Stimulated activated CD8-positive, alpha-beta memory T cell treated with anti-CD3 and anti-CD28 coated beads, Interleukin-2, amount 100 ng/mL, for 1 hour (primary cell): ENCODE measurements at regions not wholly inside any gene's neighbourhood (a gene's known extent, or its start where the extent isn't known, plus 50 kb on each side); places are given as distances from the start of the nearest gene placed in this dataset.

Source experiments
- DNase-seq, 2 donors: peaks; one replicate each; pipeline ENCODE4 v3.0.0-alpha.2; 2020; ENCODE audit warnings: low read depth in 2 of 2

DNA sequence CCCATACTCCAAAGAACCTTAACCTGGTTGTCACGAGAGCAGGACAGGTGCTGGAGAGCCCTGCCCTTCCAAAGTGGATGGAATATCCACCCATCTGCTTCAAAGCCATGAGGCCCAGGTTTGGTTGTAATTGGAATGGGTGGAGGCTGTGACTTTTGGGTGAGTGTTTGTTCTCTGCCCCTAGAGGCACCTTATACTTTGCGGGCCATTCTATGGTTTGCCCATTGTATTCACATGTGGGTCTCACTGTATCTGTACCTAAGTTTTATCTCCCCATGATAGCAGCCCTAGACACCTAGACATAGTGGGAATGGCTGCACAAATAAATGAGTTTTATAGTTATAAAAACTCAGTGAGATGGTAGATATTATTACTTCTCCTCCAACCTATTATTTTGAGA is 67.1 kb upstream of the NAA20 start:
- DNase-seq = no peak

DNA sequence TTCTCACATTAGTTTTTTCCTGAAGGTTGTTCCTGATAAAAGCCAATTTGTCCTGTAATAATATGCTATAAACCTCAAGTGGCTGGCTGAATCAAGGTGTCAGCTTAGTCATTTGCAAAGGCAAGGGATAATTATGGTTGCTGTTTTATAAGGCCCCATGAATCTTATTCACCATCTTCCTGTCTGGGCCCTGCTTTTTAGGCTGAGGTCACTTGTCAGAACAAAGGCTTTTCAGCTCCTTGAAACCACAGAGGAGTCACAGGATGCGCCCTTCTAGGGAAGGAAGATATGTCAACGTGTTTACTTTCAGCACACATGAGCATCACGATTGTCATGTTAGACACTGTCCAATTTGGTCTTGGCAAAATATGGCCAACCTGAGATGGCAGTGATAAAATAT is 64.8 kb upstream of the NAA20 start:
- no peak for DNase-seq

DNA sequence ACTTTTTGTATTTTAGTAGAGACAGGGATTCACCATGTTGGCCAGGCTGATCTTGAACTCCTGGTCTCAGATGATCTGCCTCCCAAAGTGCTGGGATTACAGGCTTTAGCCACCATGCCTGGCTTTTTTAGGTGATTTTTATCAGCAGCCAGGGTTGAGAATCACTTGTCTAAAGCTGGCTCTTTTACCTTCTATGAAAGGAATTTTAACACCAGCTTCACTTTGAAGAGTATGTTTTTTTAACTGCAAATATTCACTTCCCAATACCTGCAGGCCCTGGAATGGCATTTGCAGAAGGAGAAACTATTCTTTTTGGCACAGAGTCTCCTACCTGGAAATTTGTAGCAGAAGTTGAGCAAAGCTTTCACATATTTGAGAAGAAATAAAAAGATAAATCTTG is 63.6 kb upstream of the NAA20 start:
- no peak for DNase-seq

DNA sequence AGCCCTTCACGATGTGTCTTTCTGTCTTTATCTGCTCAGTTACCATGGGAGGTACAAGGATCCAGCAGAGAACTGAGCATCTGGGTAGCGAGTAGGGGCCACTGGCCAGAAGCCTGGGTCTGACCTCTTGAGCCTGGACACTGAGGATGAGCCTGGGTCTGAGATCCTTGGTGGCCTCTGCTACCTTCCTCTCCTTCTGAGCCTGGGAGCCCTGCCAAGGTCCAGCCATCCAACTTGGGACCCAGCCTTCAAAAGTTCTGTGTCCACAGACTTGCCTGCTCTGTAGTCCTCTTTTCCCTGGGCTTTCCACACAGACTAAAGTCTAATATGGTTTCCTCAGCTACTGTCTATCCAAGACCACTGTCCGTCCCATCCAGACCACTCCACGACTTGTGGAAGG is 60.2 kb upstream of the NAA20 start:
- no peak for DNase-seq

DNA sequence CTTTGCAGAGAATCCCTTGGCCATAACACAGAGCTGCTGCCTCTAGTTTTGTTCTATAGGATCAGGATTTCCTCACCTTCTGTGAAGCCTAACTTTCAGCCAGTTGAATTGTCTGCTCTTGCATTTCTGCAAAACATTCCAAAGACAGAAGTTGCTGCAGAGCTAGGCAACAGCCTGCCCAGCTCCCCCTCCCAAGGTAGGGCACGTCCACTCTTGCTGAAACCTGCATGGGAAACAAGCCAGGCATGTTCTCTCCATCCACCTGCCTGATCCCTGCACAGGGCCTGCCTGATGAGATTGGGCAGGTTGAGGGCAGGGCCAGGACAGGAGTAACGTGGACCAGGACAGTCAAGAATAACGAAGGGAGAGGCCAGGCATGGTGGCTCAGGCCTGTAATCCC is 58.9 kb upstream of the NAA20 start:
- DNase-seq = no peak

DNA sequence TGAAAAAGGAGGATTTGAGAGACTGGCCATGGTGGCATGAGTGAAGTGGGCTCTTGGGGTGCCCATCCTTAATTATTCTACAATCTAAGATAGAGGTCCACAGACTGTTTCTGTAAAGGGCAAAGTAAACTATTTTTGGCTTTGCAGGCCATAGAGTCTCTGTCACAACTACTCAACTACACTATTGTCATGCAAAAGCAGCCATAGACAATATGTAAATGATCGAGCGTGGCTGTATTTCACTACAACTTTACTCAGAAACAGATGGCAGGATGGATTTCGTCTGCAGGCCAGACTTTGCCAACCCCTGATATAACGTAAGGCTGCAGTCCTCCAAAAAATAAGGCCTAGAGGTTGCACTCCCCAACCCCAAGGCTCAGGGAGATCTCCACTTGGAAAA is 58.2 kb upstream of the NAA20 start:
- no peak for DNase-seq

DNA sequence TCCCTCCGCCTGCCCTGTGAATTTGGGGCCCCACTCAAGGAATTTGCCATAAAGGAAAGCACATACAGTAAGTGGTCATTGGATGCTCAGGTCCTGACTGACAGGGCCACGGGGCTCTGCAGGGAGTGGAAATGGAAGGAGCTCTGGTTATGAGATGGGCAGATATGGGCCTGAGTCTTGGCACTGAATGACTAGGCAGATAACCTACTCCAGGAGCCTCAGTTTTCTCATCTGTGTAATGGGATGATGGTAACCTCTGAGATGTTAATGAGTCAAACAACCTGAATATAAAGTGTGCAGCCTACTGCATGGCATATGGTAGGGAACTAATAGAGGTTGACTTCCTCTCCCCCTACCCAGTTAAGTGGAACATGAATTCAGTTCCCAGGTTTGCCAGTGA is 56.4 kb upstream of the NAA20 start:
- DNase-seq = no peak

DNA sequence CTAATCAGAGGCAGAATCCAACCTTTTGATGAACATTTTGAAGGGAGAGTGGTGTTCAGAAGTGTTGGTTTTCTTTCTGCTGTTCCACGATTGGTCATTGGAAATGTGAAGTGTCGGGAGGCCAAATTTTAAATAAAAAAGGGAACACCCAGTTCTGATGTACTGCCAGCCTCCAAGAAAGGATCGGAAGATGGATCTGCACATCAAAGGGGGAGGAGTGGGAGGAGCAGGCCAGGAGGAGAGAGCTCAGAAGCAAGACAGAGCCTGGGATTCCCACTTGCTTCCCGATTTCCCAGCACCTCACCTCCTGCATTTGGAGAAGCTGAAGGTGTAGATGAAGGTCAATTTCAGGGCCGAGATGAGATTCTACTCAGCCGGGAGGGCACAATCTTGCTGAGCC is 55.9 kb upstream of the NAA20 start:
- DNase-seq = no peak

DNA sequence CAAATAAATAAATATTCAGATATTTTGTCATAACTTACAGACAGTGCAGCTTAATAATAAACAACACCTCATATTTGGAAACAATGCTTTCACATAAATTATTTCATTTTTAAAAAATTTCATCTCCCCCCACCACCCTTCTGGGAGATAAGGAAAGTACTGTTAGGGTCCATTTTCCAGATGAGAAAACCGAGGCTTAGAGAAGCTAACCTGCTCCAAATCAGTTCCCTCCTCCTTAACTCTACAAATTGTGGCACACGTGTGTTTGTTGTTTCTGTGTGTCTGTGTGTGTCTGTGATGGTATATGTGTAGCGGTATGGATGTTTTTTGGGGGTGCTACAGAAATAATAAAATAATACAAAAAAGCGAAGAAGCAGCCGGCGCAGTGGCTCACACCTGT is 54.2 kb upstream of the NAA20 start:
- DNase-seq = no peak

DNA sequence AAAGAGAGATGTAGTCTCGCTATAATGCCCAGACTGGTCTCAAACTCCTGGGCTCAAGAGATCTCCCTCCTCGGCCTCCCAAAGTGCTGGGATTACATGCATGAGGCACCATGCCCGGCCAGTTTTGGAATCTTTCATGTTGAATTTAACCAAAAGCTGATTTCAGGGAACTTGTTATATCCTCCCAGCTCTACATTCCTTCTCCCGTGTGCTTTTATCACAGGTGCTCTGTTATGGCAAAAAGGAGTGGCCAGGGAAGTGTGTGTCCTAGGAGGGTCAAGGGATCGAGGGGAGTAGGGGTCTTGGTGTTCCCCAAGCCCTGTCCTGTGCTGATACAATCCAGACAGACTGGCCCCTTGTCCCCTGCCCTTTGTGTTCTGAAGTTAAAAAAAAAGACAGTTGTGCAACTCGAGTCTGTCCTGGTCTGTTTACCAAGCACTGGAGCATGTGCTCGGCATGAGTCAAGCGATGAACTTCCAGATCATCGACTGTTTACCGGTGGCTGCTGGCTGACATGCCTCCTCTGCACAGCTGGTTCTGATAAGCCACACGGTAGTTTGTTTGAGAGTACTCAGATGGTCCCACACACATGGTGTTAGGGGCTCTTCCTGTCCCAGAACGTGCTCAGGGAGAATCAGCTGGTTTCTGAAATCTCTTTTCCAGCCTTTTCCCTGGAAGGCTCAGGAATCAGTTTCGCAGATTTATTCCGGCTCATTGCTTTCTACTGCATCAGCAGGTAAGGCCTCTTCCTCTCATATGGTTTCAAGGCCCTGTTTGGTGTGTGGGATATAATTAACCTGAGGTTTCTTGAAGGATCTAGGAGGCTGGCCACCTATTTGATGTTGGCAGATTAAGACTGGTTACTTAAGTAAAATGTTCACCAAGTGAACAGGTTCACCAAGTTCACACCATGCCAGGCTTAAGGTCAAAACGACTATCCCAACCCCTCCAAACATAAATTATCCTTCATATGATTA is 52.6 kb upstream of the NAA20 start:
- DNase-seq = no peak

DNA sequence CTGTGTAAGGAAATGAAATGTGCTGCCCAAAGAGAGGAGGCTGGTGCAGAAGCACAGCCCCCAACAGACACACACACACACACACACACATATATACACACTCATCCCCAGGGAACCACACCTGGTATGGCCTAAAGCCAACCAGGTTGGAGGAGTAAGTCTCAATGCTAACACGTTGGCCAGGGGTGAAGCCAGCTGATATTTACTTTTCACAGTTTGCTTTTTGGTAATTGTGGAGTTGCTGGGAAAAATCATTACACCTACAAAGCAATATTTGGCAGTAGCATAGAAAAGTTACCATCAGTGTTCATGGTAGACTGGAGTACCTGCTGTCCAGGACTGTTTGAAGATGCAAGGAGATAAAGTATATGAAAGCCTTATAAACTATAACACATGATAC is 50.3 kb upstream of the NAA20 start:
- no peak for DNase-seq
